ENCODE measurements at regions not wholly inside any gene's neighbourhood (a gene's known extent, or its start where the extent isn't known, plus 50 kb on each side); places are given as distances from the start of the nearest gene placed in this dataset.
A peak's percentile ranks its signal among the peaks of the same experiment; 100 is the strongest.

DNA sequence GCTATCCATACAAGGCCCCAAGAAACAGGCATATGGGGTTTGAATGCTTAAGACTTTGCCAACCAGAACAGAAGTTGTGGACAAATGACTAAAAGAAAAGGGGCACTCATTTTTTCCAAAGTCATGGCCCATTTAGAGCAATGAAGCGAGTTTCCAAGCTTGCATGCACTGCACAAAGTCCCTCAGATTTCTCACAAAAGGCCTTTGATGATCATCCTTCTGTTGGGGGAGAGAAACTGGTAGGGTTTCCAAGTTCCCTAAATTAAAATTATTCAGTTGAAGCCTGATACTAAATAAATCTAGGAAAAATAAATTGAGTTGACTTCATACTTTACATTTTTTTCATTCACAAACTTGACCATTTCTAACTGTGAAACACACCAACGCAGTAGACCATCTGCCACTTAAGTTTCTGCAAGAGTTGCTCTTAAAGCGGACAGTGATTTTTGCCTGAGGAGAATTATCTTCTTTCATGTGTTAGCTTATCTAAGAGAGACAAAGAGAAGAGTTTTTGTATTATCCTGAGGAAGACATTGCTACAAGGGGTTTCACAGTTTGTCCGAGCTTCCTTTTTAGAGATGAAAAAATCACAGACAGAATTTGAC lies 139.2 kb downstream of the SEC16B start:
- no peaks in the 10 kb centered on the region for H3K36me3 ChIP-seq (ENCODE audit: control insufficient read depth in 3 of 3, insufficient read depth in 2 of 3, low read depth in 1 of 3, low read length in 3 of 3)
- DNase-seq (no peak), FAIRE-seq (no peak)
- WGBS, 3 donors: 85 to 93% (median 86%) methylated on average over 4 of the region's 4 CpGs
- H3K9me3 ChIP-seq (ENCODE audit: control insufficient read depth in 2 of 2, insufficient read depth in 1 of 2, low read depth in 1 of 2, low read length in 1 of 2): no peaks in the 10 kb centered on the region
- no peak overlapping the region for H3K27ac ChIP-seq (ENCODE audit: low read depth in 1 of 3, low read length in 2 of 3)
- no peak overlapping the region for H3K4me3 ChIP-seq (ENCODE audit: low read depth in 1 of 3, low read length in 3 of 3)
- H3K27me3 ChIP-seq (ENCODE audit: control insufficient read depth in 3 of 3, insufficient read depth in 3 of 3, low read length in 3 of 3): no peaks in the 10 kb centered on the region
- H3K4me1 ChIP-seq (ENCODE audit: control insufficient read depth in 3 of 3, insufficient read depth in 2 of 3, low read depth in 1 of 3, low read length in 2 of 3): peaks cover 0 to 7% (median 0%) of the 10 kb centered on the region in 3 donors

GRCh38 chr1:177825276-177825901 lies 144.5 kb downstream of the SEC16B start:
- DNase-seq (peak; percentile 27 to 85), FAIRE-seq (no peak)
- no peaks in the 10 kb centered on the region for H3K36me3 ChIP-seq (ENCODE audit: control insufficient read depth in 3 of 3, insufficient read depth in 2 of 3, low read depth in 1 of 3, low read length in 3 of 3)
- no peak overlapping the region for H3K4me3 ChIP-seq (ENCODE audit: low read depth in 1 of 3, low read length in 3 of 3)
- H3K27ac ChIP-seq (ENCODE audit: low read depth in 1 of 3, low read length in 2 of 3): peak overlapping the region in 1 of 3 donors; percentile 75
- 65 to 84% (median 68%) methylated on average over 6 of the region's 6 CpGs for WGBS, 3 donors
- H3K27me3 ChIP-seq (ENCODE audit: control insufficient read depth in 3 of 3, insufficient read depth in 3 of 3, low read length in 3 of 3): no peaks in the 10 kb centered on the region
- H3K9me3 ChIP-seq (ENCODE audit: control insufficient read depth in 2 of 2, insufficient read depth in 1 of 2, low read depth in 1 of 2, low read length in 1 of 2): no peaks in the 10 kb centered on the region
- peaks cover 0 to 24% (median 0%) of the 10 kb centered on the region in 3 donors for H3K4me1 ChIP-seq (ENCODE audit: control insufficient read depth in 3 of 3, insufficient read depth in 2 of 3, low read depth in 1 of 3, low read length in 2 of 3)

DNA sequence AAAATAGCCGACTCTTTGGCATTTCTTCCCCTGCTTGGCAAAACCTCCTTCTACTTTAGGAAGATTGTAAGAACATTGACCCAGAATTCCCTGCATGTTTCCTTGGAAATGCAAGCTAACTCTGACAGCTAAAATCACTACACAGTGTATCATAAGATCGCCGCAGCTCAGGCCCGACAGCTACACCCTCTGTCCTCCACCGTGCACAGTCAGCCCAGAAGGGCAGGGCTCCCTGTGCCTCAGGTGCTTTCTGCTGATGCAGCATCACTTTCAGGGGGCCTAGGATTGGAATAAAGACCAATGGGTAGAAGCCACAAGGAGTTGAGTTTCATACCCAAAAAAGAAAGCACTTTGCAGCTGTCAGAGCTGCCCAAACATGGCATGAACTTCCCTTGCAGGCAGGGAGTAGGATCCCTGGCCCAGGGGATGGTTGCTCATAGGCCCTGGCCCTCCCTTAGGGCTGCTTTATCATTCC lies 145.3 kb downstream of the SEC16B start:
- DNase-seq (no peak), FAIRE-seq (no peak)
- H3K27me3 ChIP-seq (ENCODE audit: control insufficient read depth in 3 of 3, insufficient read depth in 3 of 3, low read length in 3 of 3): no peaks in the 10 kb centered on the region
- H3K9me3 ChIP-seq (ENCODE audit: control insufficient read depth in 2 of 2, insufficient read depth in 1 of 2, low read depth in 1 of 2, low read length in 1 of 2): no peaks in the 10 kb centered on the region
- H3K27ac ChIP-seq (ENCODE audit: low read depth in 1 of 3, low read length in 2 of 3): peak overlapping the region in 1 of 3 donors; percentile 75
- peaks cover 0 to 24% (median 0%) of the 10 kb centered on the region in 3 donors for H3K4me1 ChIP-seq (ENCODE audit: control insufficient read depth in 3 of 3, insufficient read depth in 2 of 3, low read depth in 1 of 3, low read length in 2 of 3)
- WGBS, 3 donors: 66 to 91% (median 79%) methylated on average over 5 of the region's 5 CpGs
- H3K36me3 ChIP-seq (ENCODE audit: control insufficient read depth in 3 of 3, insufficient read depth in 2 of 3, low read depth in 1 of 3, low read length in 3 of 3): no peaks in the 10 kb centered on the region
- H3K4me3 ChIP-seq (ENCODE audit: low read depth in 1 of 3, low read length in 3 of 3): no peak overlapping the region

DNA sequence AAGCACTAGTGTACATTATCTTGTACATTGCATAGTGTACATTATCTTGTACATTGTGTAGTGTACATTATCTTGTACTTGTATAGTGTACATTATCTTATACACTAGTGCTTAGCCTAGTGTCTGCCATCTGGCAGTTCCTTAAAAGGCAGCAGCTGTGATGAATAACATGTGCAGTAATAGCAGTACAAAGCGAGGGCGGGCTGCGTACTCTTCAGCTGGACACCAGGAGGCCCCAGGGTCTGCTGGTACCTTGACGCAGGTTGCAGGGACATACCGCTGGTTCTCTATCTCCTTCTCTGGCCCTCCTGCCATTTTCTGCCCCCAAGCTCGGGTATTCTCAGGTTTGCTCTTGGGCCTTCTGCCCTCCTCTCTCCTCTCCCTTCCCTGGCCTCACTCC lies 149.6 kb downstream of the SEC16B start:
- Histone ChIP-seq H3K36me3 (ENCODE audit: control insufficient read depth in 3 of 3, insufficient read depth in 2 of 3, low read depth in 1 of 3, low read length in 3 of 3) (no peaks in the 10 kb centered on the region), H3K27me3 (ENCODE audit: control insufficient read depth in 3 of 3, insufficient read depth in 3 of 3, low read length in 3 of 3) (no peaks in the 10 kb centered on the region), H3K27ac (ENCODE audit: low read depth in 1 of 3, low read length in 2 of 3) (no peak overlapping the region), H3K4me1 (ENCODE audit: control insufficient read depth in 3 of 3, insufficient read depth in 2 of 3, low read depth in 1 of 3, low read length in 2 of 3) (peaks cover 0 to 29% (median 0%) of the 10 kb centered on the region in 3 donors), H3K4me3 (ENCODE audit: low read depth in 1 of 3, low read length in 3 of 3) (no peak overlapping the region), H3K9me3 (ENCODE audit: control insufficient read depth in 2 of 2, insufficient read depth in 1 of 2, low read depth in 1 of 2, low read length in 1 of 2) (peaks cover 0 to 7% of the 10 kb centered on the region in 2 donors)
- DNase-seq (no peak), FAIRE-seq (no peak)
- WGBS, 3 donors: 84 to 93% (median 91%) methylated on average over 6 of the region's 6 CpGs

- H3K27me3 ChIP-seq (ENCODE audit: control insufficient read depth in 3 of 3, insufficient read depth in 3 of 3, low read length in 3 of 3): no peaks in the 10 kb centered on the region
- H3K27ac ChIP-seq (ENCODE audit: low read depth in 1 of 3, low read length in 2 of 3): peak overlapping the region in 1 of 3 donors; percentile 31
- H3K4me3 ChIP-seq (ENCODE audit: low read depth in 1 of 3, low read length in 3 of 3): no peak overlapping the region
- H3K9me3 ChIP-seq (ENCODE audit: control insufficient read depth in 2 of 2, insufficient read depth in 1 of 2, low read depth in 1 of 2, low read length in 1 of 2): peaks cover 0 to 7% of the 10 kb centered on the region in 2 donors
- FAIRE-seq (no peak), DNase-seq (peak in 1 of 2 donors; percentile 66)
- H3K36me3 ChIP-seq (ENCODE audit: control insufficient read depth in 3 of 3, insufficient read depth in 2 of 3, low read depth in 1 of 3, low read length in 3 of 3): no peaks in the 10 kb centered on the region
- WGBS, 3 donors: 37 to 55% (median 44%) methylated on average over 7 of the region's 7 CpGs
- H3K4me1 ChIP-seq (ENCODE audit: control insufficient read depth in 3 of 3, insufficient read depth in 2 of 3, low read depth in 1 of 3, low read length in 2 of 3): peaks cover 0 to 15% (median 0%) of the 10 kb centered on the region in 3 donors
Measured at GRCh38 chr1:177817937-177818875, 151.7 kb downstream of the SEC16B start.

DNA sequence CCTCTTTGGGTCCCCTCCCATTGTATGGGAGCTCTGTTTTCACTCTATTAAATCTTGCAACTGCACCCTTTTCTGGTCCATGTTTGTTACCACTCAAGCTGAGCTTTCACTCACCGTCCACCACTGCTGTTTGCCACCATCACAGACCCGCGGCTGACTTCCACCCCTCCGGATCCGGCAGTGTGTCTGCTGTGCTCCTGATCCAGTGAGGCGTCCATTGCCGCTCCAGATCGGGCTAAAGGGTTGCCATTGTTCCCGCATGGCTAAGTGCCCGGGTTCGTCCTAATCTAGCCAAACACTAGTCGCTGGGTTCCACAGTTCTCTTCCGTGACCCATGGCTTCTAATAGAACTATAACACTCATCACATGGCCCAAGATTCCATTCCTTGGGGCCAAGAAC lies 157.2 kb downstream of the SEC16B start:
- Histone ChIP-seq H3K36me3 (ENCODE audit: control insufficient read depth in 3 of 3, insufficient read depth in 2 of 3, low read depth in 1 of 3, low read length in 3 of 3) (no peaks in the 10 kb centered on the region), H3K27ac (ENCODE audit: low read depth in 1 of 3, low read length in 2 of 3) (no peak overlapping the region), H3K27me3 (ENCODE audit: control insufficient read depth in 3 of 3, insufficient read depth in 3 of 3, low read length in 3 of 3) (no peaks in the 10 kb centered on the region), H3K9me3 (ENCODE audit: control insufficient read depth in 2 of 2, insufficient read depth in 1 of 2, low read depth in 1 of 2, low read length in 1 of 2) (peaks cover 0 to 10% of the 10 kb centered on the region in 2 donors), H3K4me3 (ENCODE audit: low read depth in 1 of 3, low read length in 3 of 3) (no peak overlapping the region), H3K4me1 (ENCODE audit: control insufficient read depth in 3 of 3, insufficient read depth in 2 of 3, low read depth in 1 of 3, low read length in 2 of 3) (peaks cover 0 to 3% (median 0%) of the 10 kb centered on the region in 3 donors)
- 93 to 95% (median 95%) methylated on average over 13 of the region's 13 CpGs for WGBS, 3 donors
- no peak for DNase-seq
- no peak for FAIRE-seq

DNA sequence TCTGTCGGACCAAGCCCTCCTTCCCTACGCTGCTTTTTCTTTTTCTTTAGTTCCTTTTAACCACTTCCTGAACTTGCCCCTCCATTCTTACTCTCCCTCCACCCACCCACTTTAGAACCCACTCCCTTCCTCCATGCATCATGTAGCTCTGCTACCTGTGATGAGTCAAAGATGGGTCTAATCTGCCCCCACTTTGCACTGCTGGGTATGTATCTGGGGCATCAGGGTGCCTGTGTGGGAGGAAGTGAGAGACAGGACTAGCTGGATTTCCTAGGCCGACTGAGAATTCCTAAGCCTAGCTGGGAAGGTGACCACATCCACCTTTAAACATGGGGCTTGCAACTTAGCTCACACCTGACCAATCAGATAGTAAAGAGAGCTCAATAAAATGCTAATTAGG lies 157.7 kb downstream of the SEC16B start:
- WGBS, 3 donors: 68 to 87% (median 87%) methylated on average over 3 of the region's 3 CpGs
- H3K4me3 ChIP-seq (ENCODE audit: low read depth in 1 of 3, low read length in 3 of 3): no peak overlapping the region
- DNase-seq (no peak), FAIRE-seq (no peak)
- no peaks in the 10 kb centered on the region for H3K36me3 ChIP-seq (ENCODE audit: control insufficient read depth in 3 of 3, insufficient read depth in 2 of 3, low read depth in 1 of 3, low read length in 3 of 3)
- H3K9me3 ChIP-seq (ENCODE audit: control insufficient read depth in 2 of 2, insufficient read depth in 1 of 2, low read depth in 1 of 2, low read length in 1 of 2): peaks cover 0 to 10% of the 10 kb centered on the region in 2 donors
- H3K4me1 ChIP-seq (ENCODE audit: control insufficient read depth in 3 of 3, insufficient read depth in 2 of 3, low read depth in 1 of 3, low read length in 2 of 3): no peaks in the 10 kb centered on the region
- H3K27ac ChIP-seq (ENCODE audit: low read depth in 1 of 3, low read length in 2 of 3): no peak overlapping the region
- H3K27me3 ChIP-seq (ENCODE audit: control insufficient read depth in 3 of 3, insufficient read depth in 3 of 3, low read length in 3 of 3): no peaks in the 10 kb centered on the region

- Histone ChIP-seq H3K27ac (ENCODE audit: low read depth in 1 of 3, low read length in 2 of 3) (no peak overlapping the region), H3K27me3 (ENCODE audit: control insufficient read depth in 3 of 3, insufficient read depth in 3 of 3, low read length in 3 of 3) (no peaks in the 10 kb centered on the region), H3K4me3 (ENCODE audit: low read depth in 1 of 3, low read length in 3 of 3) (no peak overlapping the region), H3K36me3 (ENCODE audit: control insufficient read depth in 3 of 3, insufficient read depth in 2 of 3, low read depth in 1 of 3, low read length in 3 of 3) (no peaks in the 10 kb centered on the region), H3K9me3 (ENCODE audit: control insufficient read depth in 2 of 2, insufficient read depth in 1 of 2, low read depth in 1 of 2, low read length in 1 of 2) (peaks cover 0 to 7% of the 10 kb centered on the region in 2 donors), H3K4me1 (ENCODE audit: control insufficient read depth in 3 of 3, insufficient read depth in 2 of 3, low read depth in 1 of 3, low read length in 2 of 3) (no peaks in the 10 kb centered on the region)
- 53 to 91% (median 77%) methylated on average over 5 of the region's 5 CpGs for whole genome bisulfite sequencing, 3 donors
- DNase-seq (no peak), FAIRE-seq (no peak)
Measured at GRCh38 chr1:177811429-177811828, 158.4 kb downstream of the SEC16B start.

All from small intestine (tissue), 7 donors.